Aorta (tissue), 5 donors: ENCODE measurements at regions not wholly inside any gene's neighbourhood (a gene's known extent, or its start where the extent isn't known, plus 50 kb on each side); places are given as distances from the start of the nearest gene placed in this dataset.

Experiments used
- ATAC-seq: fragments of 200-7000 bp; cut with Tn5 transposase; one replicate; pipeline ENCODE4 v1.9.1; 2022; ENCODE audit warnings: moderate library complexity; ENCODE audit not compliant: low FRiP score
- DNase-seq, 2 donors: peaks; one replicate each; pipeline ENCODE4 v3.0.0-alpha.2; 2020
- H3K27ac ChIP-seq, 2 donors: one replicate each; pipeline ENCODE4 v1.5.1; 2013; ENCODE audit warnings: low read length in 2 of 2, mild to moderate bottlenecking in 2 of 2, moderate library complexity in 2 of 2, control low read depth in 1 of 2, inconsistent platforms in 1 of 2, low read depth in 1 of 2
- H3K27me3 ChIP-seq, 2 donors: one replicate each; pipeline ENCODE4 v1.6.1; 2013; ENCODE audit warnings: control low read depth in 1 of 2, low read length in 1 of 2, mild to moderate bottlenecking in 1 of 2, moderate library complexity in 1 of 2; ENCODE audit not compliant: insufficient read depth in 2 of 2, control insufficient read depth in 1 of 2
- H3K36me3 ChIP-seq, 2 donors: one replicate each; pipeline ENCODE4 v1.6.1; 2013; ENCODE audit warnings: control low read depth in 1 of 2, low read length in 1 of 2, mild to moderate bottlenecking in 1 of 2; ENCODE audit not compliant: insufficient read depth in 2 of 2, control insufficient read depth in 1 of 2
- H3K4me1 ChIP-seq, 2 donors: one replicate each; pipeline ENCODE4 v1.6.1; 2013; ENCODE audit warnings: low read length in 2 of 2, control low read depth in 1 of 2, mild to moderate bottlenecking in 1 of 2, moderate library complexity in 1 of 2; ENCODE audit not compliant: insufficient read depth in 2 of 2, control insufficient read depth in 1 of 2
- H3K4me3 ChIP-seq, 2 donors: one replicate each; pipeline ENCODE4 v1.5.1; 2013; ENCODE audit warnings: low read length in 2 of 2, control low read depth in 1 of 2, mild to moderate bottlenecking in 1 of 2
- H3K9me3 ChIP-seq: one replicate; pipeline ENCODE4 v1.6.1; 2013; ENCODE audit warnings: mild to moderate bottlenecking, low read length; ENCODE audit not compliant: control insufficient read depth
- WGBS, 2 donors: extraction: QIAGEN DNeasy Blood & Tissue Kit; methylation state at CpG; one replicate each; pipeline ENCODE4 v1.1.7; 2013; 5-methylcytosine and 5-hydroxymethylcytosine counted together
- intact Hi-C, 2 donors: fragments of 100-400 bp; cut with DNase I; formaldehyde crosslinking; loops; one replicate each; pipeline versions ENCODE4 v1.14.2 to v1.15.0; 2022
- donor health status: healthy with polysubstance abuse.
- donor health status: Bipolar disorder and iron deficiency.
- donor health status: DM: no; HTN: no; CAD: no.
- donor health status: DM: no; HTN: no; CAD: no.
- donor health status: DM: yes; HTN: yes; CAD: no.

GRCh38 chr5:67371924-67372323 is 175.3 kb upstream of the CD180 start:
- WGBS, 2 donors, result 69 to 87% methylated on average over 1 of the region's 1 CpG
- no peak overlapping the region for H3K4me3 ChIP-seq
- no peaks in the 10 kb centered on the region for H3K27me3 ChIP-seq
- DNase-seq, result no peak
- intact Hi-C loops, result no loop called here
- no peak for ATAC-seq
- H3K4me1 ChIP-seq, result no peaks in the 10 kb centered on the region
- no peaks in the 10 kb centered on the region for H3K36me3 ChIP-seq
- no peak overlapping the region for H3K27ac ChIP-seq
- H3K9me3 ChIP-seq, result no peaks in the 10 kb centered on the region

- intact Hi-C loops, result no loop called here
- H3K9me3 ChIP-seq, result no peaks in the 10 kb centered on the region
Measured at GRCh38 chr5:67366691-67367395, 170.2 kb upstream of the CD180 start.

GRCh38 chr5:67366276-67366675 is 169.7 kb upstream of the CD180 start:
- no peak overlapping the region for H3K4me3 ChIP-seq
- WGBS, 2 donors, result 83% methylated on average over 8 of the region's 8 CpGs
- H3K4me1 ChIP-seq, result no peaks in the 10 kb centered on the region
- DNase-seq (no peak), ATAC-seq (no peak)
- H3K36me3 ChIP-seq, result no peaks in the 10 kb centered on the region
- intact Hi-C loops, result no loop called here
- H3K27ac ChIP-seq, result no peak overlapping the region
- H3K9me3 ChIP-seq, result no peaks in the 10 kb centered on the region
- H3K27me3 ChIP-seq, result no peaks in the 10 kb centered on the region

More at GRCh38 chr5:67366691-67367395, 170.2 kb upstream of the CD180 start:
- WGBS, 2 donors, result 69 to 74% methylated on average over 5 of the region's 5 CpGs
- ATAC-seq (no peak), DNase-seq (no peak)
- Histone ChIP-seq H3K27me3 (no peaks in the 10 kb centered on the region), H3K27ac (no peak overlapping the region), H3K4me3 (no peak overlapping the region), H3K36me3 (no peaks in the 10 kb centered on the region), H3K4me1 (no peaks in the 10 kb centered on the region)

GRCh38 chr5:67364381-67364970 is 167.9 kb upstream of the CD180 start:
- H3K36me3 ChIP-seq, result no peaks in the 10 kb centered on the region
- no peaks in the 10 kb centered on the region for H3K27me3 ChIP-seq
- no peak overlapping the region for H3K4me3 ChIP-seq
- H3K9me3 ChIP-seq, result no peaks in the 10 kb centered on the region
- intact Hi-C loops, result no loop called here
- DNase-seq (no peak), ATAC-seq (no peak)
- H3K27ac ChIP-seq, result no peak overlapping the region
- H3K4me1 ChIP-seq, result no peaks in the 10 kb centered on the region
- WGBS, 2 donors, result 66 to 67% methylated on average over 3 of the region's 3 CpGs

GRCh38 chr5:67363963-67364362 is 167.4 kb upstream of the CD180 start:
- WGBS, 2 donors, result 84% methylated on average over 1 of the region's 1 CpG
- Histone ChIP-seq H3K4me3 (no peak overlapping the region), H3K4me1 (no peaks in the 10 kb centered on the region), H3K27me3 (no peaks in the 10 kb centered on the region), H3K36me3 (no peaks in the 10 kb centered on the region), H3K9me3 (no peaks in the 10 kb centered on the region), H3K27ac (no peak overlapping the region)
- DNase-seq, result no peak
- intact Hi-C loops, result no loop called here
- ATAC-seq, result no peak

- H3K9me3 ChIP-seq, result no peaks in the 10 kb centered on the region
- no peak overlapping the region for H3K27ac ChIP-seq
- no peaks in the 10 kb centered on the region for H3K27me3 ChIP-seq
- H3K4me1 ChIP-seq, result no peaks in the 10 kb centered on the region
- H3K36me3 ChIP-seq, result no peaks in the 10 kb centered on the region
- ATAC-seq (no peak), DNase-seq (no peak)
- 90 to 93% methylated on average over 5 of the region's 5 CpGs for WGBS, 2 donors
- no peak overlapping the region for H3K4me3 ChIP-seq
- intact Hi-C loops, result no loop called here
Measured at GRCh38 chr5:67363180-67363709, 166.6 kb upstream of the CD180 start.

GRCh38 chr5:67361932-67362729 is 165.5 kb upstream of the CD180 start:
- intact Hi-C loops, result no loop called here
- no peak for DNase-seq
- Histone ChIP-seq H3K27ac (no peak overlapping the region), H3K4me3 (no peak overlapping the region), H3K27me3 (no peaks in the 10 kb centered on the region), H3K36me3 (no peaks in the 10 kb centered on the region), H3K9me3 (no peaks in the 10 kb centered on the region), H3K4me1 (no peaks in the 10 kb centered on the region)
- ATAC-seq, result no peak
- WGBS, 2 donors, result 55 to 67% methylated on average over 6 of the region's 6 CpGs

GRCh38 chr5:67360047-67360446 is 163.4 kb upstream of the CD180 start:
- Histone ChIP-seq H3K36me3 (no peaks in the 10 kb centered on the region), H3K9me3 (no peaks in the 10 kb centered on the region), H3K27me3 (no peaks in the 10 kb centered on the region), H3K4me1 (no peaks in the 10 kb centered on the region), H3K27ac (no peak overlapping the region), H3K4me3 (no peak overlapping the region)
- intact Hi-C loops, result no loop called here
- ATAC-seq, result no peak
- 87 to 91% methylated on average over 3 of the region's 3 CpGs for WGBS, 2 donors
- DNase-seq, result no peak
